ENCODE measurements at regions not wholly inside any gene's neighbourhood (a gene's known extent, or its start where the extent isn't known, plus 50 kb on each side); places are given as distances from the start of the nearest gene placed in this dataset.

GRCh38 chr5:124130816-124131215 is 615.6 kb downstream of the ZNF608 start:
- TF ChIP-seq CTCF (IDR thresholded peaks at IDR 0.05) (no peak), EZH2 (IDR thresholded peaks at IDR 0.05; ENCODE audit: borderline replicate concordance, insufficient read depth, low read depth, low read length, poor library complexity, severe bottlenecking) (no peak)
